ENCODE measurements at regions not wholly inside any gene's neighbourhood (a gene's known extent, or its start where the extent isn't known, plus 50 kb on each side); places are given as distances from the start of the nearest gene placed in this dataset.

DNA sequence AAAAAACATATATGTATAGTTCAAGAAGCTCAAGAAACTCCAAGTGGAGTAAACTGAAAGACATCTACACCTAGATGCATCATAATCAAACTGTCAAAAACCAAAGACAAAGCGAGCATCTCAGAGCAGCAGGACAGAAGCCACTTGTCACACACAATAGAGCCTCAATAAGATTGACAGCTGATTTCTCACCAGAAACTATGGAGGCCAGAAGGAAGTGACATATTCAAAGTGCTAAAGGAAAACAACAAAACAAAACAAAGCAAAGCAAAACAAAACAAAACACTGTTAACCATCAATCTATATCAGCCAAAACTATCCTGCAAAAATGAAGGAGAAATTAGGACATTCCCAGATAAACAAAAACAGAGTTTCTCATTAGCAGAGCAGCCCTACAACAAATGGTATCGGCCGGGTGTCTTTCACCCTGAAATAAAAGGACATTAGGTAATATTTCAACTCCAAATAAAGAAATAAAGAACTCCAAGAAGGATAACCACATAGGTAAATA is 65.8 kb upstream of the SEPTIN5 start:
- Histone ChIP-seq H3K4me1 (ENCODE audit: control insufficient read depth, extremely low read depth, insufficient read depth, low read length) (no peaks in the 10 kb centered on the region), H3K9me1 (replicated peaks; ENCODE audit: control insufficient read depth, extremely low read depth, insufficient read depth, low read length) (no peaks in the 10 kb centered on the region), H3K4me3 (replicated peaks in 1 of 3; ENCODE audit: insufficient read depth in 1 of 3, low read depth in 1 of 3, low read length in 3 of 3) (no peak overlapping the region), H3K9me3 (replicated peaks; ENCODE audit: control insufficient read depth, insufficient read depth, low read length) (no peaks in the 10 kb centered on the region), H3K9ac (replicated peaks; ENCODE audit: extremely low read depth, insufficient read depth, low read length) (no peak overlapping the region), H2AFZ (ENCODE audit: low read depth, low read length) (no peak overlapping the region), H3K27ac (ENCODE audit: insufficient read depth, low read depth, low read length) (no peak overlapping the region), H3K4me2 (ENCODE audit: insufficient read depth, low read length) (no peak overlapping the region), H3K36me3 (ENCODE audit: control insufficient read depth in 2 of 2, extremely low read depth in 1 of 2, insufficient read depth in 2 of 2, low read length in 2 of 2) (no peaks in the 10 kb centered on the region), H3K79me2 (ENCODE audit: control insufficient read depth, insufficient read depth, low read length) (no peaks in the 10 kb centered on the region), H4K20me1 (replicated peaks; ENCODE audit: control insufficient read depth, extremely low read depth, insufficient read depth, low read length) (no peaks in the 10 kb centered on the region), H3K27me3 (ENCODE audit: control insufficient read depth in 2 of 2, insufficient read depth in 2 of 2, low read length in 2 of 2) (peaks cover 7 to 8% of the 10 kb centered on the region in 2 experiments)
- TF ChIP-seq, protein P1, sequence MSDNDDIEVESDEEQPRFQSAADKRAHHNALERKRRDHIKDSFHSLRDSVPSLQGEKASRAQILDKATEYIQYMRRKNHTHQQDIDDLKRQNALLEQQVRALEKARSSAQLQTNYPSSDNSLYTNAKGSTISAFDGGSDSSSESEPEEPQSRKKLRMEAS (IDR thresholded peaks at IDR 0.05; ENCODE audit: insufficient read depth, insufficient read length) = no peak
- TF ChIP-seq, protein P2, sequence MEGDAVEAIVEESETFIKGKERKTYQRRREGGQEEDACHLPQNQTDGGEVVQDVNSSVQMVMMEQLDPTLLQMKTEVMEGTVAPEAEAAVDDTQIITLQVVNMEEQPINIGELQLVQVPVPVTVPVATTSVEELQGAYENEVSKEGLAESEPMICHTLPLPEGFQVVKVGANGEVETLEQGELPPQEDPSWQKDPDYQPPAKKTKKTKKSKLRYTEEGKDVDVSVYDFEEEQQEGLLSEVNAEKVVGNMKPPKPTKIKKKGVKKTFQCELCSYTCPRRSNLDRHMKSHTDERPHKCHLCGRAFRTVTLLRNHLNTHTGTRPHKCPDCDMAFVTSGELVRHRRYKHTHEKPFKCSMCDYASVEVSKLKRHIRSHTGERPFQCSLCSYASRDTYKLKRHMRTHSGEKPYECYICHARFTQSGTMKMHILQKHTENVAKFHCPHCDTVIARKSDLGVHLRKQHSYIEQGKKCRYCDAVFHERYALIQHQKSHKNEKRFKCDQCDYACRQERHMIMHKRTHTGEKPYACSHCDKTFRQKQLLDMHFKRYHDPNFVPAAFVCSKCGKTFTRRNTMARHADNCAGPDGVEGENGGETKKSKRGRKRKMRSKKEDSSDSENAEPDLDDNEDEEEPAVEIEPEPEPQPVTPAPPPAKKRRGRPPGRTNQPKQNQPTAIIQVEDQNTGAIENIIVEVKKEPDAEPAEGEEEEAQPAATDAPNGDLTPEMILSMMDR (IDR thresholded peaks at IDR 0.05; ENCODE audit: extremely low read depth in 1 of 2, insufficient read depth in 1 of 2, low read depth in 1 of 2, low read length in 2 of 2) = no peak
- TF ChIP-seq GATA2 (IDR thresholded peaks at IDR 0.05; ENCODE audit: insufficient read depth, insufficient read length, low read depth, low read length) (no peak), JUN (IDR thresholded peaks at IDR 0.05; ENCODE audit: borderline replicate concordance, insufficient read depth, insufficient read length, low read depth) (no peak), MYC (IDR thresholded peaks at IDR 0.05; ENCODE audit: low read depth, low read length) (no peak), POLR2A (IDR thresholded peaks at IDR 0.05; ENCODE audit: low read depth, low read length) (no peak), POLR2AphosphoS5 (IDR thresholded peaks at IDR 0.05; ENCODE audit: insufficient read depth, low read depth, low read length) (no peak), FOS (IDR thresholded peaks at IDR 0.05; ENCODE audit: borderline replicate concordance, insufficient read depth, low read length) (no peak), EZH2 (IDR thresholded peaks at IDR 0.05; ENCODE audit: borderline replicate concordance, low read depth, low read length, severe bottlenecking) (no peak)
- CTCF ChIA-PET = no interaction called here
- peak; percentile 20 for DNase-seq (ENCODE audit: low read depth, low spot score)
- BruUV-seq (replicated peaks) = no TSS peak
- dilution Hi-C loops (cut with MboI; ENCODE audit: extremely low pct_ligation_motif_present, low sequenced_read_pairs) (no loop called here), intact Hi-C loops (cut with micrococcal nuclease) (no loop called here)
- POLR2A ChIA-PET = no interaction called here
- no peak for FAIRE-seq
